DND-41 (cell line): ENCODE measurements at regions not wholly inside any gene's neighbourhood (a gene's known extent, or its start where the extent isn't known, plus 50 kb on each side); places are given as distances from the start of the nearest gene placed in this dataset.

ENCODE experiments used
- ATAC-seq: fragments of 200-7000 bp; cut with Tn5 transposase; 3 replicates; pipeline ENCODE4 v1.9.1; 2021; ENCODE audit warnings: low read depth; ENCODE audit not compliant: insufficient read depth
- DNase-seq: peaks from one replicate; pipeline ENCODE4 v3.0.0-alpha.2; 2020
- H2AFZ ChIP-seq: 2 replicates; pipeline ENCODE4 v1.6.0; 2012; ENCODE audit warnings: low read depth, low read length
- H3K27ac ChIP-seq: 2 replicates; pipeline ENCODE4 v1.5.1; 2012; ENCODE audit warnings: low read length, inconsistent platforms
- H3K27me3 ChIP-seq: fragments of 200-600 bp; sonication (generic); 2 replicates; pipeline ENCODE4 v1.6.0; 2012; ENCODE audit warnings: low read length, mild to moderate bottlenecking, inconsistent platforms; ENCODE audit not compliant: insufficient read depth, poor library complexity
- H3K36me3 ChIP-seq: 2 replicates; pipeline ENCODE4 v1.5.1; 2012; ENCODE audit warnings: low read length, inconsistent platforms; ENCODE audit not compliant: insufficient read depth
- H3K4me1 ChIP-seq: 2 replicates; pipeline ENCODE4 v1.5.1; 2012; ENCODE audit warnings: mild to moderate bottlenecking, low read length; ENCODE audit not compliant: insufficient read depth
- H3K4me2 ChIP-seq: 2 replicates; pipeline ENCODE4 v1.6.0; 2012; ENCODE audit warnings: mild to moderate bottlenecking, moderate library complexity, low read length, inconsistent platforms; ENCODE audit not compliant: insufficient read depth
- H3K4me3 ChIP-seq, 2 experiments: fragments of 200-600 bp in 1 of 2; shearing (Covaris generic) in 1 of 2; 2 replicates each; pipeline ENCODE4 v1.5.1; 2012 to 2016; ENCODE audit warnings: inconsistent platforms in 2 of 2, low read length in 2 of 2, mild to moderate bottlenecking in 2 of 2, low read depth in 1 of 2, moderate library complexity in 1 of 2
- H3K79me2 ChIP-seq: 2 replicates; pipeline ENCODE4 v1.6.0; 2012; ENCODE audit warnings: low read length, inconsistent platforms; ENCODE audit not compliant: insufficient read depth
- H3K9ac ChIP-seq: 2 replicates; pipeline ENCODE4 v1.6.0; 2012; ENCODE audit warnings: low read depth, mild to moderate bottlenecking, inconsistent platforms, low read length, moderate library complexity
- H3K9me3 ChIP-seq: 2 replicates; pipeline ENCODE4 v1.5.1; 2012; ENCODE audit warnings: low read length, moderate library complexity, mild to moderate bottlenecking, inconsistent platforms; ENCODE audit not compliant: insufficient read depth, severe bottlenecking
- H4K20me1 ChIP-seq: 2 replicates; pipeline ENCODE4 v1.6.0; 2012; ENCODE audit warnings: low read length; ENCODE audit not compliant: insufficient read depth
- CTCF ChIP-seq: IDR thresholded peaks from 2 replicates; pipeline ENCODE4 v1.5.1; 2012; ENCODE audit warnings: borderline replicate concordance, low read length, moderate library complexity, mild to moderate bottlenecking; ENCODE audit not compliant: poor library complexity, severe bottlenecking; ENCODE audit errors: extremely low read depth
- EZH2 ChIP-seq: IDR thresholded peaks from 3 replicates; pipeline ENCODE4 v1.6.1; 2012; ENCODE audit warnings: borderline replicate concordance, low read depth, mild to moderate bottlenecking, moderate library complexity, low read length, inconsistent platforms; ENCODE audit not compliant: severe bottlenecking

DNA sequence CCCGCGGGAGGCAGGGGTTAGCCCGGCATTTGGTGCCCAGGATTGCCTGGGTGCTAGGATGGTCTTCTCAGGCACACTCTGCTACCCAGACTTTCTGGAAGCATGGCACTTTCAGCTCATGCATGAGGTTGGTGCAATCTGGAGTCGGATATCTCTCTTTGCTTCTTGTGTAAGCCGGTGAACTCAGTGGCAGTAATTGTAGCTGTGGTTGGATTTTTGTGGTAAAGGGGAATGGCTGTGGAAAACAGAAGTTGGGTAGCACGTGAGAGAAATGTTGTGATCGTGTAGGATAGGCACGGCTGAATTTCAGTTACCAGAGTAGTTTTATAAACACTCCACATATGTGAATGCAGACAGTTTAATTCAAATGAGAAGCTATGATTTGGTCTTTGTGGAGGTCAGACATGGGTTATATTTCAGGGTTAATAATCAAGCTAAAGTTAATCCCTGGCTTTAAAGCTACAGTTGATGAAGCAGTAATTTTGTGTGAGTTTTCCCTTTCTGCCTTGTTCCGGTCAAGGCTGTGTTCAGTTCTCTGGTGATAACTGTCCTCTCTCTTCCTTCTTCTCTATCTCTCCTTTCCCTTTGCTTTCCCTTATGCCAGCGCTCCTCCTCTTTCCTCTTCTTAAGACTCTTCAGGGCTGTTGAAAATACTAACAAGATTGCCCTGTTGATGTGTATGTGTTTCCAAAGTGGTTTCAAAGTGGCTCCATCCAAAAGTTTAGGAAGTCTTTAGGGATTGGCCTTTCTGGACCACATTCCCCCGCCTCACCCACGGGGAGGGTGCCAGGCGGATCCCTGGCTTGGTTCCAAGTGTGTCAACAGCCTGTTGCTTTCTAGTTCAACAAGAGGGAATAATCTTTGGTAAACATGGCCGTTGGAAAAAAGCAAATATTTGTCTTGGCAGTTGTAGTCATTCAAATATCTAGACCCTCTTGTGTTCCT is 404.6 kb upstream of the C2CD4B start:
- no peak for ATAC-seq

DNA sequence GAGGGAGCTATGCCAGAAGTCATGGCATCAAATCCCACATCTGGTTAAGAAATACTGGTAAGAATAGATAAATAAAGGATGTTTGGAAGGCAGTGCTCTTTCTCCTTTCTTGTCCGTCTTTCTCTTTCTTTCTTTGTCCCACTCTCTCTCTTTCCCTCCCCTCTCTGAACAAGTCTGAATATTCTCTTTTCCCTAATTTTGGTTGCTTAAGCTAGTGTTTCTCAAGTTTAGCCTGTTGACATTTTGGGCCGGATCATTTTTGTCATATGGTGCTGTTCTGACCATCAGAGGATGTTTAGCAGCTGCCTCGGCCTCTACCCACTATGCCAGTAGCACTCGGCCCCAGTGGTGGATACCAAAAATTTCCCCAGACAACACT is 405.3 kb upstream of the C2CD4B start:
- TF ChIP-seq CTCF (no peak), EZH2 (no peak)
- Histone ChIP-seq H2AFZ (no peak overlapping the region), H3K36me3 (no peaks in the 10 kb centered on the region), H3K4me2 (no peak overlapping the region), H3K4me3 (no peak overlapping the region), H3K27me3 (no peaks in the 10 kb centered on the region), H4K20me1 (no peaks in the 10 kb centered on the region), H3K9me3 (no peaks in the 10 kb centered on the region), H3K4me1 (no peaks in the 10 kb centered on the region), H3K79me2 (no peaks in the 10 kb centered on the region), H3K27ac (no peak overlapping the region), H3K9ac (no peak overlapping the region)
- DNase-seq, result no peak
- no peak for ATAC-seq

More for the DNA sequence above, 404.6 kb upstream of the C2CD4B start:
- no peak overlapping the region for H3K4me3 ChIP-seq
- TF ChIP-seq CTCF (no peak), EZH2 (no peak)
- DNase-seq, result no peak
- no peaks in the 10 kb centered on the region for H3K27me3 ChIP-seq
- no peak overlapping the region for H2AFZ ChIP-seq
- H3K36me3 ChIP-seq, result no peaks in the 10 kb centered on the region
- H3K9me3 ChIP-seq, result no peaks in the 10 kb centered on the region
- no peaks in the 10 kb centered on the region for H4K20me1 ChIP-seq
- H3K27ac ChIP-seq, result no peak overlapping the region
- no peak overlapping the region for H3K9ac ChIP-seq
- H3K4me2 ChIP-seq, result no peak overlapping the region
- H3K4me1 ChIP-seq, result no peaks in the 10 kb centered on the region
- no peaks in the 10 kb centered on the region for H3K79me2 ChIP-seq

DNA sequence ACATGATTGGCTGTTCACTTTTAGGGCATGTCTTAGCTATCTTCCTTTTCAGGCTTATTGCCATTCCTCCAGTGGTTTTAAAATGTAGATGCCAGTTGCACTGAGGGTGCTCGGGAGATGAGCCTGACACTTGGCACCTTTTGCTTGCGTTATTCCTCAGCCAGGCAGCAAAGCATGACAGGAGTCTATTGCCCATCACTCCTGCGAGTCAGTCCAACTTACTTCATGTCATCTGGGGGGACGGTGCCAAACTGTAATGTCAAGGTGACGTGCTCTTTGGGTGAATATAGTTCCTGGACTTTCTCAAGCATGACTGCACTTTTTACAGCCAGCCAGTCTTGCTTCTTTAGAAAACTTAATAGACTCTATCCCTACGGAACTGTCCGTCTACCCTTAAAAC is 406.0 kb upstream of the C2CD4B start:
- Histone ChIP-seq H3K4me3 (no peak overlapping the region), H3K9ac (no peak overlapping the region), H2AFZ (no peak overlapping the region), H3K36me3 (no peaks in the 10 kb centered on the region), H3K9me3 (no peaks in the 10 kb centered on the region), H4K20me1 (no peaks in the 10 kb centered on the region), H3K79me2 (no peaks in the 10 kb centered on the region), H3K27me3 (no peaks in the 10 kb centered on the region), H3K4me1 (no peaks in the 10 kb centered on the region), H3K4me2 (no peak overlapping the region), H3K27ac (no peak overlapping the region)
- TF ChIP-seq EZH2 (no peak), CTCF (no peak)
- ATAC-seq (no peak), DNase-seq (no peak)
